Kidney capillary endothelial cell (primary cell): ENCODE measurements at regions not wholly inside any gene's neighbourhood (a gene's known extent, or its start where the extent isn't known, plus 50 kb on each side); places are given as distances from the start of the nearest gene placed in this dataset.

Experiments used
- DNase-seq: peaks from one replicate; pipeline ENCODE4 v3.0.0-alpha.2; 2018; ENCODE audit warnings: low spot score

DNA sequence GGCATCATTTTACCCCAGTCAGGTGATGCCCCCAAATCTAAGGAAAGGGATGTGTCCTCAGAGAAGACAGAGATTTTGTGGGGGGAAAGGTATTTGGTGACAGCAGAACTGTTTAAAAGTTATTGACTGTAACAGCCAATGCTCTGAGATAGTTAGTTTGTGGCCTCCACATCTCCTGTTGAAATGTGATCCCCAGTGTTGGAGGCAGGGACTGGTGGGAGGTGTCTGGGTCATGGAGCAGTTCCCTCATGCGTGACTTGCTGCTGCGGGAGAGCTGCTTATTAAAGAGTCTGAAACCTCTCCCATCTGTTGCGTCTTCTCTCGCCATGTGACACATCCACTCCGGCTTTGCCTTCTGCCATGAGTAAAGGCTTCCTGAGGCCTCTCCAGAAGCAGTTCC is 282.8 kb upstream of the FOXQ1 start:
- no peak for DNase-seq

DNA sequence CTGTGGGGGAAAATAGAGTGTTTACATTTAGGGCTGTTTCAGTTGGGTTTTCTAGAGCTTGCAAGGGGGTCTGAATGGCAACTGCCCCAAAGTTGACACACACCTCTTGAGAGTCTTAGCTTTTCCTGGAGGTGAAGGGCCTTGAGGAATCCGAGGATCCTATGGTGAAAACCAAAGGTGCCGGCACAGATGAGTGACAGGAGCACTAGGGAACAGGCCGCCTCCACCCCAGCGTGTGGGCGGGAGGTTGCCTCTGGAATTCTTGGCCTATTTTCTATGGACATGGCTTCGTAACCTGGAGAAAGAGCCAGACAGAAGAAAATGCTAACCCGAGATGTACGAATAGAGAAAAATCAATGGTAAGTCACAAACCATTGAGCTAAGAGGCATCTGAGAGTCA is 283.2 kb upstream of the FOXQ1 start:
- DNase-seq: no peak

DNA sequence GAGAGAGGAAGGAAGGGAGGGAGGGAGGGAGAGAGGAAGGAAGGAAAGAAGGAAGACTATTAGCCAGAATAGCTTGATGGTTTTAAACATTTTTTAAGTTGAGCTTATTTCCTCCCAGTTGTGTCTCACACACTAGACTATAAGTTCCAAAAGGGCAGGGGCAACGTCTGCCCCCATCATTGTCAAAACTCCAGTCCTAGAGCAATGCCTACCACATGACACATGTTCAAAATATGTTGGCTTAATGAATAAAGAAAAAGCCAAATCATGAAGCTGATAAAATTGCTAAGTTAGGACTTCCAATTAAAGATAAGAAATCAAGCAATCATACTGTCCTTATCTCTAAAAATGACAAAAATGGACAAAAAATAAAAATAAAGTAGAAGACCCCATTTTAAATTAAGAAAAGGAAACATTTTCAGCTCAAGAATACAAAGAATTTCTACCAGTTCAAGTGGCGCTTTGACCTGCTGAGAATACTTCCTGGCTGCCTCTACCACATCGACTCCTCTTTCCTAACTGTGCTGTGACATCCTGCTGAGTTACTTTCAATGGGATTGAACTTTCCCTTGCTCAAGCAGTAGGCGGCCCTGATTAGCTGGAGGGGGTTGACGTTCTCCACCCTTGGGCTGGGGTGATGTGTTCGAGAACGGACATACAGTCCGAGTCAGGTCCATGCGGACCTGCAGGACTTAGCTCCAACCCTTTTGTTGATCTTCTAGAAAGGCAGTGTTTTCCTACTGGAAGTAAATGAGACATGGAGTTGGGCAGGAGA is 283.9 kb upstream of the FOXQ1 start:
- DNase-seq: no peak

DNA sequence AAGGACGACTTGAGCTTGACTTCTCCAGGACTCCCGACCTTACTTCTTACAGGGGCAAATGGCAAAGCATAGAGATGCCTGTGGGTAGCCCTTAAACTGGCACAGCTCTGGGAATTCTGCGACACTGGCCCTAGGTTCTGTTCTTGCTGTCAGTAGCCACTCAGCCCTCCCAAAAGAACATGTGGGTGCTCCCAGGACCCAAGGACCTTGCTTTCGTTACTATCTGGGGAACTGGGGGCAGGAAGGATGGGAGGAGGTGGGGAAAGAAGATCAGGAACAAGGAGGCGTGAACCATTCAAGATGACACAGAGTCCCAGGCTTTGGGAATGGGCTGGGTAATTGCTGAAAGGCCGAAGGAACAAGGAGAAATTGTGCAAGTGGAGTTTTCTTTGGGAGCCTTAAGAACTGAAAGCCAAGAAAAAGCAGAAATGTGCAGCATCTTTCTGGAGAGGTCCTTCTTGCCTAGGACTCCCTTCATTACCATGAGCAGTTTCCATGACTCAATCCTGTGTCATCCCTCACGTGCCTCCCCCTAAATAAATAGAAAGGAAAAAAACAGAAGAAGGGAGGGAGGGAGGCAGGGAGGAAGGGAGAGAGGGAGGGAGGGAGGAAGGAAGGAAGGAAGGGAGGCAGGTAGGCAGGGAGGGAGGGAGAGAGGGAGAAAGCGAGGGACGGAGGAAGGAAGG is 284.6 kb upstream of the FOXQ1 start:
- no peak for DNase-seq

DNA sequence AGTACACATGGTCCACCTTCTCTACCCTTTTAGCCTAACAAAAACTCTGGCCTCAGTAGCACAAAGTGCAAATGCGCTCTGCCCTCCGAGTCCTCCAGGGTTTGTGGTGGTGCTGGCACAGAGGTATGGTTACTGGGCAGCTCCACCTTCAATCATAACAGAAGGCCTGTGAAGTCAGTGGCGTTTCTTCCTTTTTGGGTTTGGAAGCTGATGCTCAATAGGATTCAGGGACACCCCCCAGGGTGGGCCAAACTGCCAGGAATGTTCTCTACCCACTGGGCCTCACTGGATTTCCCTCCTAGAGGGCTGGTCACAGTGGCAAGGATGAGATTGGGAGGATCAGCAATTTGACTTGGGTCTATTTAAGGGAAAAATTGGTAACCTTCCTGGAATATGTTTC is 286.1 kb upstream of the FOXQ1 start:
- DNase-seq: no peak

DNA sequence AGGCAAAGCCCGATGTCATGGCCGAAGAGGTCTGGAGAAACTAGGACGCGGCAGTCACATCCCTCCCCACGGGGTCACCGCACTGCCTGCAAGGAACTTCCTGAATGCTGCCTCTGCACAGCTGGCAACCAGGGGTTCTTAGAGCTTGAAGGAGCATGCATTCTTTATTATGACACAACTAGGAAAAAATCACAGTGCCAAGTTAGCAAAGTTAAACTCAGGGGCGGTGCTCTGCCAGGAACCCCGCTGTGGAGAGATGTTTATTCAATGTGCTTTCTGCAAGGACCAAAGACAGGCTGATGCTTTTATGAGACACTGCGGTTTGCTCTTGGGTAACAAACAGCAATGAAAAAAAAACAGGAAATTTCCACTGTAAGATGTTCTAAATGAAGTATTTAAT is 287.3 kb upstream of the FOXQ1 start:
- DNase-seq: no peak

DNA sequence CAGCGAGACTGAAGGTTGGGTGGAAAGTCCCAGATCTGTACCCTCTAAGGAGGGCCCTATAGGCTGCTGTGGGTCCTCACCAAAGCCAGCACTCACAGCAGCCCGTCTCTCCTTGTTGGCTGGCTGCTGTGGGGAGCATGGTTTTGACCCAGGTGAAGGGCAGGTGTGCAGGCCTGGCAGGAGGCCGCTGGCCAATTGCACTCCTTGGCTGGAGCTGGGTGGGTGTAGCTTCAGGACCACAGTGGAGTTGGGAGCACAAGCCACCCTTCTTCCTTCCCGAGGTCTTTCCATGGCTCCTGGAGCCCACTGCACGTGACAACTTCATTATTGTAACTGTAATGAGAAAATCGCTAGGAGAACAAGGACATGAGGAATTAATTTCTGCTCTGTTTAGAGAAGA is 287.7 kb upstream of the FOXQ1 start:
- DNase-seq: no peak

DNA sequence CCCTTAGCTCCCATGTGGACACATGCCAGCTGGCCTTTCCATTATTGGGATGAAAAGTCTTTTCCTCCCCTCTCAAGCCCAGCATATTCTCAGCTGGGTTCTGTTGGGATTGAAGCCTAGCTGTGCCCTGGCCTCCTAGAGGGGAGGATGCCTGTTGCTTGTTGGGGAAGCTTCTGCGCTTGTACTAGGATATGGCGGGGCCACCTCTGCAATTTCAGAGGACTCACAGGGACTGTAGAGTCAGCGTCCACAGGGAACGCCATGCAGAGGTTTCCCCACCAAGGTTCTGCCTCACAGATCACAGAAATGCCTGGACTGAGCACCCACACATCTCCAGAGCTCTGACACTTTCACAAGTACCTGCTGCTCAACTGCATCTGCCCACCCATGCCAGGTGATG is 288.7 kb upstream of the FOXQ1 start:
- no peak for DNase-seq

DNA sequence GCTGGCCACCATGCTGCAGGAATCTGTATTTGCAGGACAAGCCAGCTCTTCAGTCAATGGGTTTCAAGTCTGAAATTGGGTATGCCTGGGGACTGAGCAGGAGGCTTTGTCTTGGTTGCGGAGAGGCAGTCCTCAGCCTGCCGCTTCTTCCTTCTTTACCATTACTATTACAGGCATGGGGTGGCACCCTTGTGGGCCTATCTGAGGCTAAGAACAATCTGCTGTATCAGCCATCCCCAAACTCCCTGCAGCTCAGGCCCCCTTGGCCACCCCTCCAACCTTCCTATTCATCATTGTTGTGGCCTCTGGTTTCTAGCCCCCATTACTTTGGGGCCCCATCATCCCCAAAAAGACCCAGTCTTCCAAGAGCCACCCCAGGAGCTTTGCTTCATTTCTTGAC is 289.2 kb upstream of the FOXQ1 start:
- DNase-seq: no peak

DNA sequence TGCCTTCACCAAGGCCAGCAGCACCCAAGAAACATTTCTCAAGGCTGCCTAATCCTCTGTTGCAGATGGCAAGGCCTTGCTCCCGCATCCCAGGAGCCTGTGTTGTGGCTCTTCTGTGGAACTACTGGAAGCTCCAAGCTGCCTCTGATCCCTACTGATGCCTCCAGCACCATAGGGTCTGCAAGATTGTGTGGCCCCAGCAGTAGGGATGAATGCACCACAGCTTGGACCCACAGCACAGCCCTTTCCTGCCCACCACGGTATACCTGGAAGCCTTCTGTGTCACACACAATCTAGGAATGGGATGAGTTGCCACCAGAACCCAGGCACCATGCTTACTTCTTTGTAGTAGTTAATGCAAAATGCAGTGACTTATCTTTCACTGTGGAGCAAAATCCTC is 291.1 kb upstream of the FOXQ1 start:
- DNase-seq: no peak

DNA sequence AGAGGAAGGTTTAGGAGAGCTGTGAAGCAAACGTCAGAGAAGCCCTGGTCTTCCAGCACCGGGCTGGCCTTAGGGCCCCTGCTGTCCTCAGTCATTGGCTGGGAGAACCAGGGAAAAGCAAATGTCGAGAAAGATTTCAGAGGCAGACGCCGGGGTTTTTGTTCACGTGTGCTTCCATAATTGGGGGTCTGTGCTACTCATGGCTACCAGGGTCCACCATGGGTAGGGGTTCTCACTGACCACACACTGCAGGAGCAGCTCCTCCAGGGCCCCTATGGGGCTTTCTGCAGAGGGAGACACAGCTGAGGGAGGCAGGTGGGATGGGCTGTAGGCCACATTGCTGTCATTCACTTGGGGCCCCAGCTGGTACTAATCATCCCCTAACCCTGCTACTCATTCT is 291.8 kb upstream of the FOXQ1 start:
- no peak for DNase-seq

DNA sequence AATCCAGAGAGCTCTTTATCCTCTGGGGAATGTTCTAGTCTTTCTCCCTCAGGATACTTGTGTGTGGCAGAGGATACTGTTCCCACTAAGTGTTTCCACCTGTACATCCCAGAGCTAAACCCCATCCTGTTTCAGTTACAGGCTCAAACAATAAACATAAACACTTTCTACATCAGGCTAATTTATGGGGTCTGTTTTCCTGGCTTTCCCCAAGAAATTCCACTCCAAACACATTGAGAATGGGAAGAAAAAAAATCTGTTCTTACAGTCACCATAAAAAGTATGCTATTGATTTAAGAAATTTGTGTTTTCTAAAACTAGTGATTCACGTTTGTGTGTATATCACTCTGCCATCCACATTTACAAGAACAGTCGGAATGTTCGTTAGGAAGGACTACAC is 293.9 kb upstream of the FOXQ1 start:
- DNase-seq: no peak

DNA sequence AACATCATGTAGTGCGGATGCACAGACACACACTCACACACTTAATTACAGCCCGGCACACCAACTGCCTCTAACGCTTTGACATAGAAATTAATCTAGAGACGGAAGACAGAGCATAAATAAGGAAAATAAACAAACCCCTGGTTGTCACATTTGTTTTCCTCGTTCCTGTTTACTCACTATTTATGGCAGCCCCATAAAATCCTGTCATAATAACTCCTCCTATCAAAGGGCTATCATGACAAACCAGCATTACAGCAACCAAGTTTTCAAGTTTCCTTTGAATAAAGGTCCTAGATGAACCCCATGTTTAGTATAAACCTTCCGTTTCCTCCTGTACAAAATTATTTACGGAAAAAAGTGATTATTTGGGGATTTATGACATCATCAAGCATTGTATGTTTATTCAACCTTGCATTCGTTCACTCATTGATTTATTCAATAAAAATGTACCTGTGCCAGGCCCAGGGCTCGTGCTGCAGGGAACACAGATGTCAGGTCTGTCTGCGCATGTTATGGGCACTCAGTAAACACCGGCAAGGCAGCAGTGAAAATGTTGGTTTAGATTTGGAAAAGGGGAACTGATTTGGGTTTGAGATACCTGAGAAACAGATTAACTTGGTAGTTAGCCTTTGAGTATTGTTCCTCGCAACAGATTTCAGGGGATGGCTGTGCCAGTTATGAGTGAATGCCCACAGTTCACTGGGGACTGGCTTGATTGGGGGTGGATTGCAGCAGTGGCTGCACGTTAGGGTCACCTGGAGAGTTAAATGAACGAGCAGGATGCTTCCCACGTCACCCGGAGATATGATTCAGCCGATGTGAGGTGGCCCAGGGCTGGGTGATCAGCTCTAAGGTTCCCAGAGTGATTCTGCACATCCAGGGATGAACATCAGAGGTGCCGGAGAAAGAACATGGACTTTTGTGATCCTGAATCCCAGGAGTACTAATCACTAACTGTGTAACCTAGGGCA is 295.3 kb upstream of the FOXQ1 start:
- DNase-seq: no peak

DNA sequence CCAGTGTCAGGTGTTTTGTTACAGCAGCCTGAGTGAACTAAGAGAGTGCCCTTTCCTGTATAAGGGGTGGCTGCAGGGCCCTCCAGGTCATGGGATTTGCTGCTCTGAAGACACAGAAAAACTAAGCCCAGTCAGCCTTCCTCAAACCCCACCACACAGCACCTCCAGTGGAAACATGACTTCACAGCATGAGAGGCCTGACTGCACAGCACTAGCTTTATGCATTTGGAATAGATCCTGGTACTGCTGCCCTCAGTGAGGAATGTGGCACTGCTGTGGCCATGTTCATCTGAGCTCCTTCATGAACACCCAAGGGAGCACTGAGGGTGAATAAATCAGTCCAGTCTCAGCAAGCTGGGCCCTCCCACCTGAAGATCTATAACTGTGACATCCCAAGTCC is 296.1 kb upstream of the FOXQ1 start:
- no peak for DNase-seq

DNA sequence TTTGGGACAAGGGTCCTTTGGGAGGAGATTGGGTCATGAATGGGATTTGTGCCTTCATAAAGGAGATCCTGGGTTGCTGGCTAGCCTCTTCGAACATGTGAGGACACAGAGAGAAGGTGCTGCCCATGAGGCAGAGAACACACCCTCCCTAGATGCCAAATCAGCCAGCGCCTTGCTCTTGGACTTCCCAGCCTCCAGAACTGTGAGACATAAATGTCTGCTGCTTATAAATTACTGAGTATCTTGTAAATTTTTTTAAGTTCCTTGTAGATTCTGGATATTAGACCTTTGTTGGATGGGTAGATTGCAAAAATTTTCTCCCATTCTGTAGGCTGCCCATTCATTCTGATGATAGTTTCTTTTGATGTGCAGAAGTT is 297.5 kb upstream of the FOXQ1 start:
- DNase-seq: no peak

DNA sequence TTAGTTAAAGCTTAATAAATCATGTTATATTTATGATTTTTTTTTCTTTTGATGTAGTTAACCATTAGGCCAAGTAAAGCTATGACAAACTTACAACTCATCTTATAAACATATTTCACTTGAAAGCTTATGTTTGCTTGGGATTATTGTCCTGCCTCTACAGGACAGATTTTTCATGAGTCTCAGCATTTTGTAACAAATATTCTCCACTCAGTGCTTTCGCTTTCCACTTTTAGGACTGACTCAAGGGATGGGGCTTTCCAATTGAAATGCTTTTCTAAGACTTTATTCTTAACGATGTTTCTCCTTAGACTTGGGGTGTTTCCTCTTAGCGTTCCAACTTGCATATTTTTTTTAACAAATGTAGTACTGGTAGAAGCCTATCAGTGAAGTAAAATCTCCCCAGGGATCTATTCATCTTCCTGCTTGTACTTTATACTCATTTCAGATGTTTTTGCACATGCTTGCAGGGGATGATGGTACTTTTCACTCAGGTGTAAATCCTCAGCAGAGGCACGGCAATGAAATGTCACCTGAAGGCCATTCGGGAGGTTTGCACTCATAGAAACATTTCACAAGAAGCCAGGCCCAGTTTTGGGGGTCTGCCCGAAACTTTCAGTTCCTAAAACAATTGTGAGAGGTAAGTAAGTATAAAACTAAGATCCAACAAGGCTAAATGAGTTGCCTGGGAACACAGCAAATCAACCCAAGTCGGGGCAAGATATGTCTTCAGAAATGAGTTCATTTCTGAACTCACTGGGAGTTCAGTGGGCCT is 298.1 kb upstream of the FOXQ1 start:
- DNase-seq: no peak

DNA sequence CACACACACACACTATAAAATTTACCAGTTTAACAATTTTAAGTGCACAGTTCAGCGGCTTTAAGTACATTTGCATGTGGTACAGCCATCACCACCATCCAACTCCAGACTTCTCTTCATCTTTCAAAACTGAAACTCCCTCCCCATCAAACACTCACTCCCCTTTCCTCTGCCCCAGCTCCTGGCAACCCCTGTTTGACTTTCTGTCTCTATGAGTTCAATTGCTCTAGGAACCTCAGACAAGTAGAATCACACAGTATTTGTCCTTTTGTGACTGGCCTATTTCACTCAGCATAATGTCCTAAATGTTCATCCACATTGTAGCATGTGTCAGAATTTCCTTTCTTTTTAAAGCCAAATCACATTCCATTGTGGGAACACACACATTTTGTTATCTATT is 302.8 kb upstream of the FOXQ1 start:
- no peak for DNase-seq

DNA sequence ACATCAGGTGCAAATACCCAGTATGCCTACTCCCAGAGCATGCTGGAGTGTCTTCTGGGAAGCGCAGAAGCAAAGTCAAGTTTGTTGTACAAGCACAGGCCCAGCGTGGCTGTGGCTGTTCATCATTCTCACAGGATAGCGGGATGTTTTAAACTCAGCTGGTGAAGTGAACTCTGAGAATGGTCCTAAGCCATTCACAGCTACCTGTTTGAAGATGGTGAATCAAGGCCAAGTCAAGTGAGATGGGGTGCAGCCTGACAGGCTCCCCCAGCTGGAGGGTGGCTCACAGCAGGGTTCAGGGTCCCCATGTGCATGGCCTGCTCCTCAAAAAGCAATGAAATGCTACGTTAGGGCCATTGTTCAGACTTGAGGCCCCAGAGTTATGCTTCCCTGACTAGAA is 304.7 kb upstream of the FOXQ1 start:
- DNase-seq: no peak

DNA sequence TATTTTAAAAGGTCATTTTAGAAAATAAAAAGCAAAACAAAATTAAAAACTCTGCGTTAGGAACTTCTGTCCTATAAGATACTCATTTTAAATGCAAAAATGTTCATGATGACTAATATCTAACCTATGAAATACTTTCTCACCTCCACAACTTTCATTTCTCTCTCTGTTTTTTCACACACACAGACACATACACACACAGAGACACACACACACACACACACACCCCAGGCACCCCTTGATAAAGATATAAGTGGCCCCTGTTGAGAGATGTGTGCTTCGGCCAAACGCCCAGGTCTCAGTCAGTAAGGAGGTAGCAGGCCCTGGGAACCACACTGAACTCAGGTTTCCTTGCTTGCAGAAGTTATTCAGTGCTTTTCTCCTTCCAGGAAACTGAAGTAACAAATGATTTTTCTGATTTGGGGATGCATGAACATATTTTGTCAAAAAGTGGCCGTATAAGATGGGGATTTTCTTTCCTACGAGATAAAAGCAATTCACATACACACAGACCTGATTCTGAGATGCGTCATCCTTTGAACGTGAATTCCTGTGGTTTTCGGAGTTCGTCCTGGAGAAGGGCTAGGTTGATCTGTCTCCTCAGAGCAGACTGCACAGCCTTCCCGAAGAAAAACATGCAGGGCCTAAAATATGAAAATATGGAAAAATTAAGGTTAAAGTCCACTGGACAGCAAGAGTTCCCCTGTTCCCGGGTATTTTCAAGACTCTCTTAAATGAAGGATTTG is 306.8 kb upstream of the FOXQ1 start:
- DNase-seq: no peak

DNA sequence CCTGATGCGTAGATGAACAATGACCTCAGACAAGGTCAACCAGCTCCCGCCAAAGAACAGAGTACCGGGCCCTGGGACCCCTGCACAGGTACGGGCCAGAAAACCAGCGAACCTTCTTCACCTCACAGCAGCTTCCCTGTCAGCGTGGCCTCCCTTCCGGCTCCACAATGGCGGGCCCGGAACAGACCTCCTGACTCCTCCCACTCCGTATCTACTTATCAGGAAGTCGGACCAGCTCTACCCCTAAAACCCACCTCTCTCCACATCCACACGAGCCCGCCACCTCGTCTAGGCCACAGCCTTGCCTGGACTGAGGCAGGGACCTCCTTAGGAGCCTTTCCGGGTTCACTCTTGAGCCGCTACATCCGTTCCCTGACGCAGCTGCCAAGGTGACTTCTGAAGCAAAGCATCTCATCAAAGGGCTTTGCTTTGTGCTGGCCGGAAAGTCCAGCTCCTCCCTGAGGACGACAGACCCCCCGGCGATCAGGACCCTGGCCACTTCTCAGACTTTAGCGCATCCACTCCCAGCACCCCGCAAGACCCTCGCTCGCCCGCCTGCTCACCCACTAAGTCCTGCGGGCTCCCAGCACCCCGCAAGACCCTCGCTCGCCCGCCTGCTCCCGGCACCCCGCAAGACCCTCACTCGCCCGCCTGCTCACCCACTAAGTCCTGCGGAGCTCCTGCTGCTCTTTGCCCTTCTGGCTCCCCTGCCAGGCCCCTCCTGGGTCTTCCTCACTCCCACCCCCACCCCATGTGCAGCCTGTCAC is 308.3 kb upstream of the FOXQ1 start:
- DNase-seq: no peak

DNA sequence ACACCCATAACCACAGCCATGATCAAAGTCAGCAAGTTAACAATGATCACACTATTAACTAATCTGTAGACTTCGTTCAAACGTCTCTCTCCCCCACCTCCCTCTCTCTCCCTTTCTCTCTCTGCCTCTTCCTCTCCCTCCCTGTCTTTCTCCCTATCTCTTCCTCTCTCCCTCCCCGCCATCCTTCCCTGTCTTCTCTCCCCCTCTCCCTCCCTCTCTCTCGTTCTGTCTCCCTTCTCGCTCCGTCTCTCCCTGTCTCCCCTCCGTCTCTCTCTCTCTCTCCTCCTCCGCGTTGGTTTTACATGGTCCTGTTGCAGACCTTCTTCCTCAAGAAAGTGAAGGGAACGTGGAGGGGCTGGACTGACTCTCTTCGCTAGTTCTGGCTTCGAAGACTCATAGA is 308.9 kb upstream of the FOXQ1 start:
- DNase-seq: no peak
